ENCODE measurements at regions not wholly inside any gene's neighbourhood (a gene's known extent, or its start where the extent isn't known, plus 50 kb on each side); places are given as distances from the start of the nearest gene placed in this dataset.
"Not testable (repeated sequence)": the region's sequence is repeated elsewhere in the genome, so short reads cannot be mapped to it uniquely, and the experiment has no call there.

- H3K27me3 ChIP-seq (ENCODE audit: insufficient read depth, low read length): no peaks in the 10 kb centered on the region
- H3K9me3 ChIP-seq (ENCODE audit: low read depth, low read length): no peaks in the 10 kb centered on the region
- no peaks in the 10 kb centered on the region for H3K4me1 ChIP-seq (ENCODE audit: insufficient read depth, low read length)
- H3K4me3 ChIP-seq (ENCODE audit: low read length): no peak overlapping the region
These were observed 195.2 kb downstream of the TAF11L14 start for GRCh38 chr5:17829456-17829855.

GRCh38 chr5:17831279-17831678 lies 197.0 kb downstream of the TAF11L14 start:
- no peaks in the 10 kb centered on the region for H3K27me3 ChIP-seq (ENCODE audit: insufficient read depth, low read length)
- no peaks in the 10 kb centered on the region for H3K9me3 ChIP-seq (ENCODE audit: low read depth, low read length)
- H3K4me1 ChIP-seq (ENCODE audit: insufficient read depth, low read length): no peaks in the 10 kb centered on the region

GRCh38 chr5:17832949-17833745 lies 198.9 kb downstream of the TAF11L14 start:
- H3K4me1 ChIP-seq (ENCODE audit: insufficient read depth, low read length): no peaks in the 10 kb centered on the region
- H3K9me3 ChIP-seq (ENCODE audit: low read depth, low read length): peaks cover 7% of the 10 kb centered on the region
- no peak overlapping the region for H3K4me3 ChIP-seq (ENCODE audit: low read length)
- no peaks in the 10 kb centered on the region for H3K27me3 ChIP-seq (ENCODE audit: insufficient read depth, low read length)

More at GRCh38 chr5:17831279-17831678, 197.0 kb downstream of the TAF11L14 start:
- H3K4me3 ChIP-seq (ENCODE audit: low read length): no peak overlapping the region

- no peaks in the 10 kb centered on the region for H3K27me3 ChIP-seq (ENCODE audit: insufficient read depth, low read length)
- H3K4me1 ChIP-seq (ENCODE audit: insufficient read depth, low read length): no peaks in the 10 kb centered on the region
- peaks cover 11% of the 10 kb centered on the region for H3K9me3 ChIP-seq (ENCODE audit: low read depth, low read length)
- no peak overlapping the region for H3K4me3 ChIP-seq (ENCODE audit: low read length)
These were observed 203.5 kb downstream of the TAF11L14 start for GRCh38 chr5:17837757-17838156.

- Histone ChIP-seq H3K4me1 (ENCODE audit: insufficient read depth, low read length) (no peaks in the 10 kb centered on the region), H3K27me3 (ENCODE audit: insufficient read depth, low read length) (no peaks in the 10 kb centered on the region), H3K4me3 (ENCODE audit: low read length) (no peak overlapping the region), H3K9me3 (ENCODE audit: low read depth, low read length) (peaks cover 11% of the 10 kb centered on the region)
These were observed 204.2 kb downstream of the TAF11L14 start for GRCh38 chr5:17838469-17838868.

- Histone ChIP-seq H3K4me3 (ENCODE audit: low read length) (no peak overlapping the region), H3K4me1 (ENCODE audit: insufficient read depth, low read length) (no peaks in the 10 kb centered on the region), H3K27me3 (ENCODE audit: insufficient read depth, low read length) (no peaks in the 10 kb centered on the region), H3K9me3 (ENCODE audit: low read depth, low read length) (peaks cover 11% of the 10 kb centered on the region)
These were observed 205.6 kb downstream of the TAF11L14 start for GRCh38 chr5:17839848-17840247.

GRCh38 chr5:17846496-17846895 lies 212.2 kb downstream of the TAF11L14 start:
- Histone ChIP-seq H3K27me3 (ENCODE audit: insufficient read depth, low read length) (no peaks in the 10 kb centered on the region), H3K4me3 (ENCODE audit: low read length) (no peak overlapping the region), H3K4me1 (ENCODE audit: insufficient read depth, low read length) (no peaks in the 10 kb centered on the region), H3K9me3 (ENCODE audit: low read depth, low read length) (peaks cover 3% of the 10 kb centered on the region)

GRCh38 chr5:17847286-17847685 lies 213.0 kb downstream of the TAF11L14 start:
- Histone ChIP-seq H3K27me3 (ENCODE audit: insufficient read depth, low read length) (no peaks in the 10 kb centered on the region), H3K4me3 (ENCODE audit: low read length) (no peak overlapping the region), H3K9me3 (ENCODE audit: low read depth, low read length) (no peaks in the 10 kb centered on the region), H3K4me1 (ENCODE audit: insufficient read depth, low read length) (no peaks in the 10 kb centered on the region)

GRCh38 chr5:17852111-17852510 lies 217.9 kb downstream of the TAF11L14 start:
- Histone ChIP-seq H3K4me1 (ENCODE audit: insufficient read depth, low read length) (no peaks in the 10 kb centered on the region), H3K27me3 (ENCODE audit: insufficient read depth, low read length) (no peaks in the 10 kb centered on the region), H3K4me3 (ENCODE audit: low read length) (no peak overlapping the region), H3K9me3 (ENCODE audit: low read depth, low read length) (no peaks in the 10 kb centered on the region)

GRCh38 chr5:17852740-17853139 lies 218.5 kb downstream of the TAF11L14 start:
- H3K27me3 ChIP-seq (ENCODE audit: insufficient read depth, low read length): no peaks in the 10 kb centered on the region
- H3K4me3 ChIP-seq (ENCODE audit: low read length): no peak overlapping the region
- H3K4me1 ChIP-seq (ENCODE audit: insufficient read depth, low read length): no peaks in the 10 kb centered on the region
- H3K9me3 ChIP-seq (ENCODE audit: low read depth, low read length): no peaks in the 10 kb centered on the region

- H3K27me3 ChIP-seq (ENCODE audit: insufficient read depth, low read length): no peaks in the 10 kb centered on the region
- H3K4me3 ChIP-seq (ENCODE audit: low read length): no peak overlapping the region
- no peaks in the 10 kb centered on the region for H3K9me3 ChIP-seq (ENCODE audit: low read depth, low read length)
- no peaks in the 10 kb centered on the region for H3K4me1 ChIP-seq (ENCODE audit: insufficient read depth, low read length)
These were observed 220.6 kb downstream of the TAF11L14 start for GRCh38 chr5:17854901-17855300.

- Histone ChIP-seq H3K27me3 (ENCODE audit: insufficient read depth, low read length) (no peaks in the 10 kb centered on the region), H3K9me3 (ENCODE audit: low read depth, low read length) (no peaks in the 10 kb centered on the region), H3K4me3 (ENCODE audit: low read length) (no peak overlapping the region), H3K4me1 (ENCODE audit: insufficient read depth, low read length) (no peaks in the 10 kb centered on the region)
These were observed 226.5 kb downstream of the TAF11L14 start for GRCh38 chr5:17860660-17861315.

GRCh38 chr5:17864903-17865302 lies 230.6 kb downstream of the TAF11L14 start:
- not testable (repeated sequence) for H3K27me3 ChIP-seq (ENCODE audit: insufficient read depth, low read length); H3K4me1 ChIP-seq (ENCODE audit: insufficient read depth, low read length); H3K4me3 ChIP-seq (ENCODE audit: low read length)
- H3K9me3 ChIP-seq (ENCODE audit: low read depth, low read length): peaks cover 10% of the 10 kb centered on the region

- not testable (repeated sequence) for H3K4me3 ChIP-seq (ENCODE audit: low read length); H3K4me1 ChIP-seq (ENCODE audit: insufficient read depth, low read length); H3K27me3 ChIP-seq (ENCODE audit: insufficient read depth, low read length)
- H3K9me3 ChIP-seq (ENCODE audit: low read depth, low read length): peaks cover 14% of the 10 kb centered on the region
These were observed 231.7 kb downstream of the TAF11L14 start for GRCh38 chr5:17865966-17866365.

- H3K4me1 ChIP-seq (ENCODE audit: insufficient read depth, low read length): no peaks in the 10 kb centered on the region
- no peaks in the 10 kb centered on the region for H3K27me3 ChIP-seq (ENCODE audit: insufficient read depth, low read length)
- no peak overlapping the region for H3K4me3 ChIP-seq (ENCODE audit: low read length)
- peaks cover 20% of the 10 kb centered on the region for H3K9me3 ChIP-seq (ENCODE audit: low read depth, low read length)
These were observed 237.9 kb downstream of the TAF11L14 start for GRCh38 chr5:17872204-17872603.

- Histone ChIP-seq H3K27me3 (ENCODE audit: insufficient read depth, low read length) (no peaks in the 10 kb centered on the region), H3K9me3 (ENCODE audit: low read depth, low read length) (no peaks in the 10 kb centered on the region), H3K4me3 (ENCODE audit: low read length) (no peak overlapping the region), H3K4me1 (ENCODE audit: insufficient read depth, low read length) (no peaks in the 10 kb centered on the region)
These were observed 244.3 kb downstream of the TAF11L14 start for GRCh38 chr5:17878541-17878940.
